Activated naive CD8-positive, alpha-beta T cell treated with anti-CD3 and anti-CD28 coated beads, Interleukin-2, amount 50 U/mL, for 24 hours (primary cell): ENCODE measurements at regions not wholly inside any gene's neighbourhood (a gene's known extent, or its start where the extent isn't known, plus 50 kb on each side); places are given as distances from the start of the nearest gene placed in this dataset.
"Not testable (repeated sequence)": the region's sequence is repeated elsewhere in the genome, so short reads cannot be mapped to it uniquely, and the experiment has no call there.

Experiments used
- ATAC-seq: fragments of 150-1000 bp; cut with Tn5 transposase; one replicate; pipeline ENCODE4 v1.10.0; 2021
- DNase-seq: peaks from one replicate; pipeline ENCODE4 v3.0.0; 2021
- H3K27ac Mint-ChIP-seq: one replicate; pipeline ENCODE4 v1.8.0; 2021; ENCODE audit warnings: mild to moderate bottlenecking, mixed read lengths
- H3K27me3 Mint-ChIP-seq: one replicate; pipeline ENCODE4 v1.8.0; 2021; ENCODE audit warnings: mixed read lengths
- H3K36me3 Mint-ChIP-seq: one replicate; pipeline ENCODE4 v1.8.0; 2021; ENCODE audit warnings: low read depth, mixed read lengths
- H3K4me1 Mint-ChIP-seq: one replicate; pipeline ENCODE4 v1.8.0; 2021; ENCODE audit warnings: mixed read lengths
- H3K4me3 Mint-ChIP-seq: one replicate; pipeline ENCODE4 v1.8.0; 2021; ENCODE audit warnings: mild to moderate bottlenecking, moderate library complexity, mixed read lengths
- H3K9me3 Mint-ChIP-seq: one replicate; pipeline ENCODE4 v1.8.0; 2021; ENCODE audit warnings: mixed read lengths

DNA sequence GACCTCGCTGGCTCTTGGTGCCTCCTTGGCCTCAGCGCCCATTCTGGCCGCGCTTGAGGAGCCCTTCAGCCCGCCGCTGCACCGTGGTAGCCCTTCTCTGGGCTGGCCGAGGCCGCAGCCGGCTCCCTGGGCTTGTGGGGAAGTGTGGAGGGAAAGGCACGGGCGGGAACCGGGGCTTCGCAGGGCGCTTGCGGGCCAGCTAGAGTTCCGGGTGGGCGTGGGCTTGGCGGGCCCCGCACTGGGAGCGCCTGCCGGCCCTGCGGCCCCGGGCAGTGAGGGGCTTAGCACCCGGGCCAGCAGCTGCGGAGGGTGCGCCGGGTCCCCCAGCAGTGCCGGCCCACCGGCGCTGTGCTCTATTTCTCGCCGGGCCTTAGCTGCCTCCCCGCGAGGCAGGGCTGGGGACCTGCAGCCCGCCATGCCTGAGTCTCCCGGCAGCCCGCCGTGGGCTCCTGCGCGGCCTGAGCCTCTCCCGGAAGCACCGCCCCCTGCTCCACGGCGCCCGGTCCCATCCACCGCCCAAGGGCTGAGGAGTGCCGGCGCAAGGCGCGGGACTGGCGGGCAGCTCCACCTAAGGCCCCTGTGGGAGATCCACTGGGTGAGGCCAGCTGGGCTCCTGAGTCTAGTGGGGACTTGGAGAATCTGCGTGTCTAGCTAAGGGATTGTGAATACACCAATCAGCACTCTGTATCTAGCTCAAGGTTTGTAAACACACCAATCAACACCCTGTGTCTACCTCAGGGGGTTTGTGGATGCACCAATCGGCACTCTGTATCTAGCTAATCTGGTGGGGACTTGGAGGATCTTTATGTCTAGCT is 141.1 kb downstream of the SLCO4C1 start:
- H3K36me3 Mint-ChIP-seq, DNase-seq, H3K4me3 Mint-ChIP-seq: not testable (repeated sequence)

GRCh38 chr5:102154291-102154690 is 141.8 kb downstream of the SLCO4C1 start:
- H3K4me3 Mint-ChIP-seq: no peak overlapping the region
- H3K9me3 Mint-ChIP-seq: peaks cover 4% of the 10 kb centered on the region
- H3K27ac Mint-ChIP-seq: no peak overlapping the region
- DNase-seq (no peak), ATAC-seq (no peak)
- no peaks in the 10 kb centered on the region for H3K36me3 Mint-ChIP-seq
- no peaks in the 10 kb centered on the region for H3K4me1 Mint-ChIP-seq
- no peaks in the 10 kb centered on the region for H3K27me3 Mint-ChIP-seq

More for the DNA sequence above, 141.1 kb downstream of the SLCO4C1 start:
- not testable (repeated sequence) for H3K4me1 Mint-ChIP-seq, ATAC-seq, H3K27ac Mint-ChIP-seq, H3K9me3 Mint-ChIP-seq, H3K27me3 Mint-ChIP-seq

DNA sequence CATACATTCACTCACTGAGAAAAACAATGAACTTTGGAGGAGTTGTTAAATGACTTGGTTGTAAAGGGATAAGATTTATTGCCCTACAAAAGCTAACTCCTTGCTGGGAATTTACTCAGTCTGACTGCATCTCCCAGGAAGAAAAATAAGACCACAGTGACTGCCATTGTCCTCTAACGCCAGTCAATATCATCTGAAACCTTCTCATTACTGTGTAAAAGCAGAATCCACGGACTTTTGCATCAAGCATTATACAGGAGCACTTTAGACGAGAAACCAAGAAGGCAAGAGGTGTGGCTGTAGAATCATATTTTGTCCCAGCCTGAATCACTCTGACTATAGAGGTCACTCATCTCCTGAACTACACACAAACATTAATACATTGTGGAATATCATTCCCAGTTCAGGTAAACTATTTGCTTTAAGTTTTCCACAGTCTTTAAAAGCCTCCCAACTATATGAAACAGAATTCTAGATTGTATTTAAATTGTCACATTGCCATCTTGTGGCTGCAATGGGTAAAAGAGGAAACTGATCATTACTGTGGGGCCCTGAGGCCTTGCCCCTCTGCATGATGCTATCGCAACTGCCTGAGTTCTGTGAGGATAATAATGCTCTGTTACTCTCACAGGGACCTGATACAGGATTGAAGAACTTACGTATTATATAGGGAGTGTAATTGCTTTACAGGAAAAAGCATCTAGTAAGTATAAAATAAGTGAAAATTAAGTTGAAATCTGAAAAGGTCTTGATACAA is 142.9 kb downstream of the SLCO4C1 start:
- Mint-ChIP-seq H3K36me3 (no peaks in the 10 kb centered on the region), H3K27ac (no peak overlapping the region), H3K4me1 (no peaks in the 10 kb centered on the region), H3K4me3 (no peak overlapping the region), H3K9me3 (peaks cover 4% of the 10 kb centered on the region), H3K27me3 (peaks cover under 1% of the 10 kb centered on the region)
- no peak for DNase-seq
- ATAC-seq: no peak

- H3K4me3 Mint-ChIP-seq: no peak overlapping the region
- ATAC-seq (no peak), DNase-seq (no peak)
- H3K36me3 Mint-ChIP-seq: no peaks in the 10 kb centered on the region
- H3K27me3 Mint-ChIP-seq: no peaks in the 10 kb centered on the region
- H3K4me1 Mint-ChIP-seq: no peaks in the 10 kb centered on the region
- H3K9me3 Mint-ChIP-seq: no peaks in the 10 kb centered on the region
- no peak overlapping the region for H3K27ac Mint-ChIP-seq
These were observed 157.1 kb downstream of the SLCO4C1 start for GRCh38 chr5:102139029-102139428.

GRCh38 chr5:102138243-102138653 is 157.8 kb downstream of the SLCO4C1 start:
- H3K4me3 Mint-ChIP-seq: no peak overlapping the region
- ATAC-seq (no peak), DNase-seq (no peak)
- H3K36me3 Mint-ChIP-seq: no peaks in the 10 kb centered on the region
- H3K27ac Mint-ChIP-seq: no peak overlapping the region
- H3K9me3 Mint-ChIP-seq: no peaks in the 10 kb centered on the region
- H3K27me3 Mint-ChIP-seq: no peaks in the 10 kb centered on the region
- no peaks in the 10 kb centered on the region for H3K4me1 Mint-ChIP-seq

GRCh38 chr5:102130890-102131289 is 165.2 kb downstream of the SLCO4C1 start:
- Mint-ChIP-seq H3K4me1 (no peaks in the 10 kb centered on the region), H3K9me3 (peaks cover 8% of the 10 kb centered on the region), H3K27ac (no peak overlapping the region), H3K36me3 (no peaks in the 10 kb centered on the region), H3K4me3 (no peak overlapping the region), H3K27me3 (no peaks in the 10 kb centered on the region)
- DNase-seq (no peak), ATAC-seq (no peak)

DNA sequence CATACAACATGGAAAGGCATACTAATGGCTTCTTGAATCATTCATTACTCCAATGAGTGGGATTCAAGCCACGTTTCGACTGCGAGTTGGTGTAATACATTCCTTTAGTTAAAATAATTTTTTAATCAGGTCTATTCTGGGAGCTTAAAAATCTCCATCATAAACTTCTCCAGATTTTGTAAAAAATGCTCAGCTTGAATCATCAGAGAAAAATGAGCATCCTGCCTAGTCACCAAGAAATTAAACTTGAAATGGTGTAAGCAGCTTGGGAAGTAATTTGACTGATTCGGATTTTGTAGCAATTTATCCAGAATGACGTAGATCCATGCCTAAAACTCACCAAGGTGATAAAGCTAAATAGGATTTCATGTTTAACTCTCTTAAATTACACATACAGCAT is 165.7 kb downstream of the SLCO4C1 start:
- DNase-seq: no peak
- H3K27ac Mint-ChIP-seq: no peak overlapping the region
- H3K9me3 Mint-ChIP-seq: peaks cover 8% of the 10 kb centered on the region
- no peaks in the 10 kb centered on the region for H3K4me1 Mint-ChIP-seq
- no peak overlapping the region for H3K4me3 Mint-ChIP-seq
- no peak for ATAC-seq
- no peaks in the 10 kb centered on the region for H3K36me3 Mint-ChIP-seq
- no peaks in the 10 kb centered on the region for H3K27me3 Mint-ChIP-seq

DNA sequence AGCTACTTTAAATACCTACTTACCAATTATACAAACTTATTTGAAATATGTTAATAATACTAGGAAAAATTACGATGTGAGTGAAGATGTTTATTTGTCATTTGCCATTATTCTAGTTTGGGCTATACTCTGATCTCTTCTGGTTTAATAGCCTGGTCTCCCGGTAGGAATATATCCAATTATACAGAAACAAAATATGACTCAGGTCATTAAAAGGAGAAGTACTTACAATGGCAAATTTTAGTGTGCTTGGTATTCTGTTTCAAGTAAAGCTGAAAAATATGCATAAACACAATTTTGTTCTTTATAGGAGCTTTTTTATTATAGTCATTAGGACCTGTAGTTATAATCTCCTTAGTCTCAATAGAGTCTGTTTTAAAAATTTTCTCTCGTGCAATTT is 176.8 kb downstream of the SLCO4C1 start:
- Mint-ChIP-seq H3K9me3 (no peaks in the 10 kb centered on the region), H3K27ac (no peak overlapping the region), H3K36me3 (no peaks in the 10 kb centered on the region), H3K4me3 (no peak overlapping the region), H3K4me1 (no peaks in the 10 kb centered on the region), H3K27me3 (peaks cover 2% of the 10 kb centered on the region)
- DNase-seq (no peak), ATAC-seq (no peak)

- DNase-seq (no peak), ATAC-seq (no peak)
- Mint-ChIP-seq H3K36me3 (no peaks in the 10 kb centered on the region), H3K27ac (no peak overlapping the region), H3K4me1 (no peaks in the 10 kb centered on the region), H3K9me3 (no peaks in the 10 kb centered on the region), H3K27me3 (peaks cover 2% of the 10 kb centered on the region), H3K4me3 (no peak overlapping the region)
These were observed 180.3 kb downstream of the SLCO4C1 start for GRCh38 chr5:102115736-102116135.

DNA sequence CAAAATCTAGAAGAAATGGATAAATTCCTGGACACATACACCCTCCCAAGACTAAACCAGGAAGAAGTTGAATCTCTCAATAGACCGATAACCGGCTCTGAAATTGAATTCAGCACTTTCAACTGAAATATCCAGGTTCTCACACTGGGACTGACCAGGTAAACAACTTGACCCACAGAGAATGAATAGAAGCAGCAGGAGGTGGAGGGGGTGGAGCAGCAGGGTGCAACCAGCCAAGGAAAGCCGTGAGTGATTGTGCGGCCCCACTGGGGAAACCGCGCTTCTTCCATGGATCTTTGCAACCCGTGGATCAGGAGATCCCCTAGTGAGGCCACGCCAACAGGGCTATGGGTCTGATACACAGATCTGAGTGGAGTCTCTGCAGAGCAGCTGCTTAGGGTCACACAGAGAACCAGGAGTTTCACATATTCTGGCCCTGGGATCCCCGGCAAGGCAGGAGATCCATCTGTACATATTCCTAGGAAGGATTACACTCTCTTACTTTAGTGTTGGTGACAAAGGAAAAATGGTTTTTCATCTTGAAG is 181.5 kb downstream of the SLCO4C1 start:
- ATAC-seq: no peak

DNA sequence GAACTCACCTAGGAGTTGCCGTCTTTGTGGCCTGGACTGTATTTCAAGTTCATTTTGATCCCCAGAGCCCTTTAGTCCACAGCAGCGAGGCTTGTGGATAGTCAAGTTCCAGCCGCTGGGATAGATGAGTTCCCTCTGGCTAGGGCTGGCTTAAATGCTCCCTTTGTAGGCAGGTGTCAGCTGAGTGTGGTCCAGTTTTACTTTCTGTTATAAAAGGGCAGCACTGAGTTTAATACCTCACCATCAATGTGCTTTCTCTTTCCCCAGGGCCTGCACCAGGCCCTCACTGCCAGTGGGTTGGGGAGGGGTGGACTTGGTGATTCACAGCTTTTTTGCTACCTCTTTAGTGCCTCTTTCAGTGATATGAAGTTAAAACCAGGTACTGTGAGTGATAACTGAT is 188.2 kb downstream of the SLCO4C1 start:
- no peaks in the 10 kb centered on the region for H3K36me3 Mint-ChIP-seq
- DNase-seq: no peak
- no peaks in the 10 kb centered on the region for H3K4me1 Mint-ChIP-seq
- H3K27ac Mint-ChIP-seq: no peak overlapping the region
- no peaks in the 10 kb centered on the region for H3K27me3 Mint-ChIP-seq
- H3K9me3 Mint-ChIP-seq: no peaks in the 10 kb centered on the region
- no peak overlapping the region for H3K4me3 Mint-ChIP-seq
- no peak for ATAC-seq

More for the DNA sequence above, 181.5 kb downstream of the SLCO4C1 start:
- H3K4me3 Mint-ChIP-seq: no peak overlapping the region
- H3K4me1 Mint-ChIP-seq: no peaks in the 10 kb centered on the region
- no peaks in the 10 kb centered on the region for H3K36me3 Mint-ChIP-seq
- H3K9me3 Mint-ChIP-seq: no peaks in the 10 kb centered on the region
- H3K27me3 Mint-ChIP-seq: peaks cover 2% of the 10 kb centered on the region
- H3K27ac Mint-ChIP-seq: no peak overlapping the region
- no peak for DNase-seq

DNA sequence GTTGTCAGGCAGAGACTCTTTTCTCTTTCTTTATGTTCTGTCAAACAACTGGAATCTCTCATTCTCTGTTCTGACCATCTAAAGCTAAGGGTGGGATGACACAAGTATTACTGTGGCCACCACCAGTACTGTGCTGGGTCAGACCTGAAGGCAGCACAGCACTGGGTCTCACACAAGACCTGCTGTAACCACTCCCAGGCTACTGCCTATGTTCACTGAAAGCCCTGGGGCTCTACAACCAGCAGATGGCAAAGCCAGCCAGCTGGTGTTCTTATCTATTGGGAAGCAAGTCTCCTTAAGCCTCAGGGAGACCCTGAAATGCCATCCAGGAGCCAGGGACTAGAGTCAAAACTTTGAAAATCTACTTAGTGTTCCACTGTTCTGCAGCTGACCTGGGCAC is 189.5 kb downstream of the SLCO4C1 start:
- H3K9me3 Mint-ChIP-seq: no peaks in the 10 kb centered on the region
- H3K4me3 Mint-ChIP-seq: no peak overlapping the region
- ATAC-seq: no peak
- H3K36me3 Mint-ChIP-seq: no peaks in the 10 kb centered on the region
- DNase-seq: no peak
- H3K4me1 Mint-ChIP-seq: no peaks in the 10 kb centered on the region
- no peak overlapping the region for H3K27ac Mint-ChIP-seq
- no peaks in the 10 kb centered on the region for H3K27me3 Mint-ChIP-seq

- Mint-ChIP-seq H3K4me1 (no peaks in the 10 kb centered on the region), H3K27me3 (no peaks in the 10 kb centered on the region), H3K36me3 (no peaks in the 10 kb centered on the region), H3K9me3 (peaks cover 3% of the 10 kb centered on the region), H3K27ac (no peak overlapping the region), H3K4me3 (no peak overlapping the region)
- DNase-seq (no peak), ATAC-seq (no peak)
These were observed 196.2 kb downstream of the SLCO4C1 start for GRCh38 chr5:102099766-102100331.

DNA sequence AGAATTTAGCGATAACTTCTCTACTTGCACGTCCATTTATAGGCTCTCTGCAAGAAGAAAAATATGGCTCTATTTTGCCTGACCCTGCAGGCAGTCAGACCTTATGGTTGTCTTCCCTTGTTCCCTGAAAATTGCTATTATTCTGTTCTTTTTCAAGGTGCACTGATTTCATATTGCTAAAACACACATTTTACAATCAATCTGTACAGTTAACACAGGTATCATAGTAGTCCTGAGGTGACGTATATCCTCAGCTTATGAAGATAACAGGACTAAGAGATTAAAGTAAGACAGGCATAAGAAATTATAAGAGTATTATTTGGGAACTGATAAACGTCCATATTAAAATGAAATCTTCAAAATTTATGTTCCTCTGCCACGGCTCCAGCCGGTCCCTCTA is 197.0 kb downstream of the SLCO4C1 start:
- not testable (repeated sequence) for H3K27me3 Mint-ChIP-seq, H3K4me3 Mint-ChIP-seq, H3K36me3 Mint-ChIP-seq

DNA sequence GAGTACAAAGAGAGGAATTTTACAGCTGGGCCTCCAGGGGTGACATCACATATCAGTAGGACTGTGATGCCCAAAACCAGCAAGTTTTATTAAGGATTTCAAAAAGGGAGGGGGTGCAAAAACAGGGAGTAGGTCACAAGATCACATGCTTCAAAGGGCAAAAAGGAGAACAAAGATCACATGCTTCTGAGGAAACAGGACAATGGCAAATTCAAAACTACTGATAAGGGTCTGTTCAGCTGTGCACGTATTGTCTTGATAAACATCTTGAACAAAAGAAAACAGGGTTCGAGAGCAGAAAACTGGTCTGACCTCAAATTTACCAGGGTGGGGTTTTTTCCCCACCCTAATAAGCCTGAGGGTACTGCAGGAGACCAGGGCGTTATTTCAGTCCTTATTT is 197.5 kb downstream of the SLCO4C1 start:
- not testable (repeated sequence) for H3K27me3 Mint-ChIP-seq, DNase-seq, H3K9me3 Mint-ChIP-seq, H3K4me3 Mint-ChIP-seq, H3K36me3 Mint-ChIP-seq, ATAC-seq, H3K4me1 Mint-ChIP-seq, H3K27ac Mint-ChIP-seq

More for the DNA sequence above, 197.0 kb downstream of the SLCO4C1 start:
- not testable (repeated sequence) for H3K27ac Mint-ChIP-seq, H3K9me3 Mint-ChIP-seq, H3K4me1 Mint-ChIP-seq, DNase-seq, ATAC-seq
